ENCODE measurements at regions not wholly inside any gene's neighbourhood (a gene's known extent, or its start where the extent isn't known, plus 50 kb on each side); places are given as distances from the start of the nearest gene placed in this dataset.

GRCh38 chr12:17591005-17591681 is 498.9 kb downstream of the RERGL start:
- no peaks in the 10 kb centered on the region for H3K79me2 ChIP-seq (replicated peaks; ENCODE audit: insufficient read depth, low read length)
- no peaks in the 10 kb centered on the region for H3K27me3 ChIP-seq (ENCODE audit: insufficient read depth, low read depth, low read length)
- no peaks in the 10 kb centered on the region for H3K36me3 ChIP-seq (ENCODE audit: insufficient read depth, low read length)
- no peak overlapping the region for H3K9ac ChIP-seq (ENCODE audit: low read length)
- H3F3A ChIP-seq (ENCODE audit: insufficient read depth, low read length, poor library complexity, severe bottlenecking), result no peaks in the 10 kb centered on the region
- H2AFZ ChIP-seq (ENCODE audit: low read depth, low read length), result no peak overlapping the region
- no peak for TF ChIP-seq RAD21 (conservative IDR thresholded peaks at IDR 0.05)
- no peak for TF ChIP-seq CTCF (IDR thresholded peaks at IDR 0.05; ENCODE audit: poor library complexity, severe bottlenecking)
- no peak for TF ChIP-seq SMC3 (conservative IDR thresholded peaks at IDR 0.05; ENCODE audit: poor library complexity)
- TF ChIP-seq EZH2 (IDR thresholded peaks at IDR 0.05; ENCODE audit: borderline replicate concordance, insufficient read depth, low read length, poor library complexity, severe bottlenecking), result no peak
- no peak for TF ChIP-seq MXI1 (conservative IDR thresholded peaks at IDR 0.05; ENCODE audit: poor library complexity, severe bottlenecking)
- no peak for TF ChIP-seq EP300 (conservative IDR thresholded peaks at IDR 0.05; ENCODE audit: poor library complexity, severe bottlenecking)
- no peak for TF ChIP-seq POLR2AphosphoS5 (IDR thresholded peaks at IDR 0.05)
- TF ChIP-seq TAF1 (IDR thresholded peaks at IDR 0.05; ENCODE audit: low read depth), result no peak
- no peak for TF ChIP-seq REST (IDR thresholded peaks at IDR 0.05; ENCODE audit: borderline replicate concordance)
- H3K27ac ChIP-seq (ENCODE audit: low read length), result no peak overlapping the region
- no peaks in the 10 kb centered on the region for H3K9me3 ChIP-seq (ENCODE audit: low read length)
- H3K4me2 ChIP-seq (ENCODE audit: low read length), result no peak overlapping the region
- H3K4me3 ChIP-seq (ENCODE audit: low read length), result no peak overlapping the region
- no peaks in the 10 kb centered on the region for H3K9me2 ChIP-seq (ENCODE audit: insufficient read depth, low read length)
- H4K20me1 ChIP-seq (ENCODE audit: insufficient read depth), result no peaks in the 10 kb centered on the region

GRCh38 chr12:17588968-17589367 is 501.0 kb downstream of the RERGL start:
- Histone ChIP-seq H3K4me2 (ENCODE audit: low read length) (no peak overlapping the region), H3K4me3 (ENCODE audit: low read length) (no peak overlapping the region), H2AFZ (ENCODE audit: low read depth, low read length) (no peak overlapping the region), H3K9ac (ENCODE audit: low read length) (no peak overlapping the region), H3K27me3 (ENCODE audit: insufficient read depth, low read depth, low read length) (no peaks in the 10 kb centered on the region), H3K9me3 (ENCODE audit: low read length) (no peaks in the 10 kb centered on the region), H3K79me2 (replicated peaks; ENCODE audit: insufficient read depth, low read length) (no peaks in the 10 kb centered on the region), H4K20me1 (ENCODE audit: insufficient read depth) (no peaks in the 10 kb centered on the region), H3K36me3 (ENCODE audit: insufficient read depth, low read length) (no peaks in the 10 kb centered on the region), H3K27ac (ENCODE audit: low read length) (no peak overlapping the region), H3F3A (ENCODE audit: insufficient read depth, low read length, poor library complexity, severe bottlenecking) (no peaks in the 10 kb centered on the region), H3K9me2 (ENCODE audit: insufficient read depth, low read length) (no peaks in the 10 kb centered on the region)
- TF ChIP-seq POLR2AphosphoS5 (IDR thresholded peaks at IDR 0.05) (no peak), TAF1 (IDR thresholded peaks at IDR 0.05; ENCODE audit: low read depth) (no peak), CTCF (IDR thresholded peaks at IDR 0.05; ENCODE audit: poor library complexity, severe bottlenecking) (no peak), EP300 (conservative IDR thresholded peaks at IDR 0.05; ENCODE audit: poor library complexity, severe bottlenecking) (no peak), EZH2 (IDR thresholded peaks at IDR 0.05; ENCODE audit: borderline replicate concordance, insufficient read depth, low read length, poor library complexity, severe bottlenecking) (no peak), REST (IDR thresholded peaks at IDR 0.05; ENCODE audit: borderline replicate concordance) (no peak), MXI1 (conservative IDR thresholded peaks at IDR 0.05; ENCODE audit: poor library complexity, severe bottlenecking) (no peak), SMC3 (conservative IDR thresholded peaks at IDR 0.05; ENCODE audit: poor library complexity) (no peak), RAD21 (conservative IDR thresholded peaks at IDR 0.05) (no peak)

All from neural cell (in vitro differentiated cells).